Kidney glomerular epithelial cell (primary cell): ENCODE measurements at regions not wholly inside any gene's neighbourhood (a gene's known extent, or its start where the extent isn't known, plus 50 kb on each side); places are given as distances from the start of the nearest gene placed in this dataset.
A peak's percentile ranks its signal among the peaks of the same experiment; 100 is the strongest.

Source experiments
- DNase-seq: peaks from one replicate; lab custom pipeline; 2025; lab: John Stamatoyannopoulos, UW

DNA sequence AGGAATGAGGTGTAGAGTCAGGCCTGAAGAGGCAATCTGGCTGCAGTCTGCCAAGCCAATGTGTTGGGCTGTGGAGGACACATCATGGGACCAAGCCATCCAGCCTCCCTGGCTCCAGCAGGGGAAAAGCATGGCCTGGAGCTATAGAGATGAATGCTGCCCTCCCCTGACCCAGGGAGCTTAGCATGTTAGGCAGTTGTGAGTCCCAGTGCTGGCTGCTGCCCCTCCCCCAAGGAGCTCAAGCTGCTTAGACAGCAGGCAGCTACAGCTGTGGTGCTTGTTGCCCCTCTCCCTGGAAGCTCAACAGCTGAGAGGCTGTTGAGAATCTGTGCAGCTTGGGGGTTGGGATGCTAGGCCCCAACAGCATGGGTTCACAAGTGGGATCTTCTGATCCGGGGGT, 85.6 kb upstream of the DNAJC19 start:
- no peak for DNase-seq

DNA sequence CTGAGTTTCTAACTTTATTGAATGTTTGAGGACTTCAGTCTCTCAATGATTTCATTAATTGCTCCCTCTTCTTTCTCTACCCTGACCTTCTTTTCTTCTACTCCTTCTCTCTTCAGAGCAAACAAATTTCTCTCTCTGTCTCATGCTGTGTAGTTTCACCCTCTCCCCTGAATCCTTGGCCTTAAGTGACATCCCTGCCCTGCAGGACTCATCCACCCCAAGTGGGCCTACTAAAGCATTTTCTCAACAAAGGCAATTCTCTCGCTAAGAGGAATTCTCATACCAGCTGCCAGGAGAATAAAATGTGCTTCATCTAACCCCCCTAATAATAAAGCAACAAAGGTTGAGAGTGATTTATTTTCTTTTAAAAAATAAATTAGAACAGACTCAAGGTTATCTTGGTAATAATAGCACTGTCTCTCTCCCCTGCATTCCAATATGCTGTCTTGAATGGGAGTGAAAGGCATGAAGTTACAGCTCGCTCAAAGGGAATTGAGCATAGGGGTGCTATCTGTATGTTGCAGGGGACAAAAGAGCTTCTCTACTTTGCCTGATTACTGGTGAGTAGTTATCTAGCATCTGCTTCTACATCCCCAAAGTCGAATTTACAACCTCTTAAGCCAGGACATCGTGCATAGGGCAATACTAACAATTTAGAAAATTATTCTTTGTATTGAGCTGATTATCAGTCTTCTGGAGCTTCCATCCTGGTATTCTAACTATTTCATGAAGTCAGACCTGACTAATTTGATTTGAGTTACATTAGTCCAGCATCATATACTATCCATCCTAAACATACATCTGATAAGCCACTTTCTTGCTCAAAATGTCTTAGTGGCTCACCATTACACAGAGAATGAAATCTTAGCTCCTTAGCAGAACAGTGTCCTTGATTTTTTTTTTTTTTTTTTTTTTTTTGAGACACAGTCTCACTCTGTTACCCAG, 76.9 kb upstream of the DNAJC19 start:
- no peak for DNase-seq

DNA sequence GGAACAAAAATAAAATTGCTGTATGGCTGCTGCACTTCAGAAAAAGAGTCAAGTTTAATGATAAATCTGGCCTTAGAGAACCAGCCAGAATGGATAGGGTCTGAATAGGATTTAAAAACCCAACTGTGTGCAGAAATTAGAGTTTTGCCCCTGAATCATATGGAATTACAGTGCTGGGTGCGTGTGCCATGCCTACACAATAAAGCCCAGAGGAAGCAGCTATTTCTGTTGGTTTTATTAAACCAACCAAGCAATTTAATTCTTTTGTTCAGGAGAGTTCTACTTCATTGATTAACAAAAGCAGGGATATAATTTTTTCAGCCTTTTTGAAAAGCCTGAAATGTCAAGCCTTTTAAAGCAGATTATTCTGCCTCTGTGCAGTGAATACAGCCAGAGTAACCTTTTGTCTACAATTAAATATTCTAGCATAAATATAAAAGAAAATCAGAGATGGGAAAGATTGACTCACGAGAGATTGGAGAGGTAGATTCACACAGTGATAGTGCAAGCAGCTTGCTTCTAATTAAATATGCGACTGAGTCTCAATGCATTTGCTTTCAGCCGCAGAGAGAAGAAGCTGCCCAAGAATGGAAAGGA, 66.7 kb upstream of the DNAJC19 start:
- DNase-seq: no peak

DNA sequence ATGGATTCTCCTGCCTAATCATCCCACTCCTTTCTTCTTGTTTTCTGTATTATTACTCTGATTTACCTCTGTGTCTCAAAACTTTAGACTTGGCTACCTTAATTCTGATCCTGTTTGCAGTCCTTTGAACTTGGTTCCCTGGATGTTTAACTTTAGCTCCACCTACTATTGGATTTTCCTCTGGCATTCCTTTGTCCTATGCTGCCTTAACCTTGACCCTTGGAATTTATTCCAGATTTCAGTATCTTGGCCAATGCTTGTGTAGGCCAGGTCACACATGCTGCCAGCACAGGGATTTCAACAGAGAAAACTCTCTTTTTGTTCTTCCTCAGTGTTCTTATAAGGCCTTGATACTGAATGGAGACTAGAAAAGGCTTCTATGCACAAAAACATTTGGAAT, 65.0 kb upstream of the DNAJC19 start:
- no peak for DNase-seq

DNA sequence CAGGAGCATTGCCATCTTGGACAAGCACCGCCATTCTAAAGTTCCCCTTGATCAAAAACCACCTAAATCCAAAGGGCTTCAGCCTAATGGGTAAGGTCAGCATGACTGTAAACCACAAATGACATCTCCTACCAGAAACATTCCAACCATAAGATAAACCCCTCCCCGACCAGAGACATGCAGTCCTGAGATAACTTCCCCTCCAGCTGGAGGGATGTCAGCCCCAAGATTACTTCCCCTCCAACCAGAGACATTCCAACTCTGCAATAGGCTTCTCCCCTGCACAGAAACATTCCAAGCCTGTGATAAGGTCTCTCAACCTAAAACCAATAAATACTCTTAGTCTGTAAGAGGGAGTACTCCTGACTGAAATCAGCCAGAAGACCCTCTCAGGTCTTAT, 62.7 kb upstream of the DNAJC19 start:
- DNase-seq: peak; percentile 35

DNA sequence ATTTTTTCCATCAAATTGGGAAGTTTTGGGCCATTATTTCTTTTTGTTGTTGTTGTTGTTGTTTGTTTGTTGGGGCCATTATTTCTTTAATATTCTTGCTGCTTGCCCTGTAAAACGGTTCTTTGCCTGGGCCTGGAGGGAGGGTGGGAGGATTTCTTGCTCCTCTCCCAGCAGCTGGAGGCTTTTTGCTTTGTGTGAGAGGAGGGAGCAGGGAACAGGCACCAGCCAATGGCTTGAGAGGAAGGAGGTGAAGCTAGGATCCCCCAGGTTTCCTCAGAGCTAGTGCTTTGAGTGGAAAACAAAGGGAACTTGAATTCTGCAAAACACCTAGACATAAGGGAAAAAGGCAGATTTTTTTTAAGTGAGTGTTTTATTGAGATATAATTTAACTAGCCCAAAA, 61.2 kb upstream of the DNAJC19 start:
- DNase-seq: no peak

DNA sequence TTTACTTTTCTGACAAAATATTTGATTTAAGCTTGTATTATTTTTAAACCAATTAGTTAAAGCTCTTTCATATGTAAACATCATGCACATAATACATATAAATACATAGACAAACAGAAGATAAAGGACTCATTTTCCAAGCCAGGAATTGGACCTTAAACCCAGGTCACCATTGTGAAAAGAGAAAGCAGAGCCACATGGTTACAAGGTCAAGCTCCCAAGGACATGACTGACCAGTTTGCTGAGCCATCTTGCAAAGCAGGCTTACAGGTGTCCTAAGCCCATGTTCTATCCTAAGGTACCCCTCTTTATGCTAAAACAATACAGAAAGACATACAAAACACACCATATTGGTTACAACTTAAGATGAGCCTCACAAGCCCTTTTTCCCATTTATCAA, 50.5 kb upstream of the DNAJC19 start:
- no peak for DNase-seq
